CD4-positive, CD25-positive, alpha-beta regulatory T cell (primary cell): ENCODE measurements at regions not wholly inside any gene's neighbourhood (a gene's known extent, or its start where the extent isn't known, plus 50 kb on each side); places are given as distances from the start of the nearest gene placed in this dataset.
"Not testable (repeated sequence)": the region's sequence is repeated elsewhere in the genome, so short reads cannot be mapped to it uniquely, and the experiment has no call there.

Experiments
- ATAC-seq, 2 donors: fragments of 150-1000 bp; cut with Tn5 transposase; one replicate each; pipeline ENCODE4 v1.10.0; 2021; ENCODE audit warnings: low read depth in 2 of 2, moderate number of reproducible peaks in 2 of 2, moderate library complexity in 1 of 2
- DNase-seq, 3 donors: peaks; one replicate each; pipeline versions ENCODE4 v3.0.0 to v3.0.0-alpha.2; 2012 to 2022; ENCODE audit warnings: mixed read lengths in 1 of 3
- H3K27ac ChIP-seq: one replicate; pipeline ENCODE4 v1.7.0; 2013; ENCODE audit warnings: mild to moderate bottlenecking, low read length; ENCODE audit not compliant: insufficient read depth, poor library complexity, severe bottlenecking
- H3K27me3 ChIP-seq: one replicate; pipeline ENCODE4 v1.7.0; 2013; ENCODE audit warnings: low read length; ENCODE audit not compliant: control insufficient read depth, insufficient read depth
- H3K36me3 ChIP-seq: one replicate; pipeline ENCODE4 v1.7.0; 2013; ENCODE audit warnings: mild to moderate bottlenecking, low read length, moderate library complexity; ENCODE audit not compliant: control insufficient read depth, insufficient read depth
- H3K4me1 ChIP-seq: 2 replicates; pipeline ENCODE4 v1.7.0; 2013; ENCODE audit warnings: mild to moderate bottlenecking, low read length; ENCODE audit not compliant: insufficient read depth, control insufficient read depth, poor library complexity, severe bottlenecking
- H3K4me3 ChIP-seq: one replicate; pipeline ENCODE4 v1.7.0; 2013; ENCODE audit warnings: low read depth, mild to moderate bottlenecking, low read length, moderate library complexity
- H3K9me3 ChIP-seq, 2 experiments: 1 replicate in 1 of 2; 2 replicates in 1 of 2; pipeline ENCODE4 v1.7.0; 2013; ENCODE audit warnings: low read length in 2 of 2, mild to moderate bottlenecking in 1 of 2, moderate library complexity in 1 of 2; ENCODE audit not compliant: control insufficient read depth in 2 of 2
- H3K27ac Mint-ChIP-seq, 3 donors: one replicate each; pipeline ENCODE4 v1.8.0; 2020 to 2022; ENCODE audit warnings: mild to moderate bottlenecking in 3 of 3, mixed read lengths in 3 of 3, moderate library complexity in 2 of 3
- H3K27me3 Mint-ChIP-seq: one replicate; pipeline ENCODE4 v1.8.0; 2022; ENCODE audit warnings: mild to moderate bottlenecking, mixed read lengths
- H3K36me3 Mint-ChIP-seq: one replicate; pipeline ENCODE4 v1.8.0; 2020; ENCODE audit warnings: mixed read lengths
- H3K4me1 Mint-ChIP-seq, 4 donors: one replicate each; pipeline ENCODE4 v1.8.0; 2020 to 2022; ENCODE audit warnings: mixed read lengths in 4 of 4, mild to moderate bottlenecking in 1 of 4
- H3K4me3 Mint-ChIP-seq, 4 donors: one replicate each; pipeline ENCODE4 v1.8.0; 2020 to 2022; ENCODE audit warnings: mild to moderate bottlenecking in 4 of 4, mixed read lengths in 4 of 4, moderate library complexity in 3 of 4
- H3K9me3 Mint-ChIP-seq, 7 donors: one replicate each; pipeline ENCODE4 v1.8.0; 2020 to 2022; ENCODE audit warnings: mixed read lengths in 7 of 7, mild to moderate bottlenecking in 3 of 7, moderate library complexity in 2 of 7

DNA sequence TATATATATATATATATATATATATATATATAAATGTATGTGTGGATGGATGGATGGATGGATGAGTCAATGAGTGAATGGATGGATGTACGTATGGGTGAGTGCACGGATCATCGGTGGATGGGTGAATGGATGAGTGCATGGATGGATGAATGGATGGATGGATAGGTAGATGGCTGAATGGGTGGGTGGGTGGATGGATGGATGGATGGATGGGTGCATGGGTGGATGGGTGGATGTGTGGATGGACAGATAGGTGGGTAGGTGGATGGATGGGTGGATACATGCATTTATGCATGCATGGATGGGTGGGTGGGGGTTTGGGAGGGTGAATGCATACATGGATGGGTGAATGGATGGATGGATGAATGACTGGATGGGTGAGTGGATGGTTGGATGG is 138.8 kb upstream of the ZNF469 start:
- H3K27me3 ChIP-seq, H3K9me3 ChIP-seq, H3K27ac Mint-ChIP-seq, H3K4me3 Mint-ChIP-seq, ATAC-seq, H3K27me3 Mint-ChIP-seq, H3K27ac ChIP-seq, H3K36me3 ChIP-seq, H3K4me3 ChIP-seq, H3K4me1 Mint-ChIP-seq, H3K36me3 Mint-ChIP-seq, DNase-seq, H3K9me3 Mint-ChIP-seq, H3K4me1 ChIP-seq: not testable (repeated sequence)

DNA sequence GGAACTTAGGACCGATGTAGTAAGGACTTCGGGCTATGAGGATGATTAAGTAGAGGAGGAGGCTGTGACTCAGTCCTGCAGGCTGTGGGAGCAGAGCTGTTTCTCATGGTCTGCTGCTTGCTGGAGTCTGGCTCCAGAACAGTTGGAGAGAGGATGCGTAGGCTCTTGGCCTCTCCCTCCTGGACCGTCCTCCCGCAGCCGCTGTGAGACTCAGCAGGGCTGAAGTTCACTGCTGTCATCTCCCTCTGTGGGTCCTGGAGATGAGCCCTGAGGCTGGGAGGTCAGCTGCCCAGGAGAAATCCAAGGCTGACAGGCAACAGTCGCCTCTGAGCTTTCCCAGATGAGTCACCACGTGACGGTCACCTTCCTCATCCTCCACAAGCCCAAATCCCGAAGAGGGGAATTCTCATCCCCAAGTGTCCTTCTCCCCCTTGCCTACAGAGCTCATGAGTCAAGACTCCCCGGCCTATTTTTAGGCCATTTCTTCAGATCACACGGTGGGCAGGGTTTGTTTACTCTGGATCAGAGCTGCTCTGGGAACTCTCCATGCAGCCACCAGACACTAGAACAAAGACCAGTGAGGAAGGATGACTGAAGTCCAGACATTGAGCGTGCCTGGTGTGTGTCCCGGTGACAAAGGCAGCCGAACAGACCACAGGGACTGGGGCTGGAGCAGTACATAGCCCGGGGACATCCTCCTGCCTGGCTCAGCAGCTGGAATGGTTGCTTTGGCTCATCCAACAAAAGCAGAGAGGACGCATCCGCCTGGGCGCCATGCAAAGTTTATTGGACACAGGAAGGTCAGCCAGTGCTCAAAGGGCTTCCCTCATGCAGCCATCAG is 137.3 kb upstream of the ZNF469 start:
- not testable (repeated sequence) for H3K9me3 Mint-ChIP-seq, DNase-seq, H3K27ac Mint-ChIP-seq, H3K4me3 Mint-ChIP-seq, H3K27me3 Mint-ChIP-seq, H3K9me3 ChIP-seq, H3K27me3 ChIP-seq, H3K4me1 Mint-ChIP-seq, H3K27ac ChIP-seq, H3K36me3 Mint-ChIP-seq, H3K4me3 ChIP-seq, H3K36me3 ChIP-seq, H3K4me1 ChIP-seq
- peak in 1 of 2 donors; percentile 15 for ATAC-seq

DNA sequence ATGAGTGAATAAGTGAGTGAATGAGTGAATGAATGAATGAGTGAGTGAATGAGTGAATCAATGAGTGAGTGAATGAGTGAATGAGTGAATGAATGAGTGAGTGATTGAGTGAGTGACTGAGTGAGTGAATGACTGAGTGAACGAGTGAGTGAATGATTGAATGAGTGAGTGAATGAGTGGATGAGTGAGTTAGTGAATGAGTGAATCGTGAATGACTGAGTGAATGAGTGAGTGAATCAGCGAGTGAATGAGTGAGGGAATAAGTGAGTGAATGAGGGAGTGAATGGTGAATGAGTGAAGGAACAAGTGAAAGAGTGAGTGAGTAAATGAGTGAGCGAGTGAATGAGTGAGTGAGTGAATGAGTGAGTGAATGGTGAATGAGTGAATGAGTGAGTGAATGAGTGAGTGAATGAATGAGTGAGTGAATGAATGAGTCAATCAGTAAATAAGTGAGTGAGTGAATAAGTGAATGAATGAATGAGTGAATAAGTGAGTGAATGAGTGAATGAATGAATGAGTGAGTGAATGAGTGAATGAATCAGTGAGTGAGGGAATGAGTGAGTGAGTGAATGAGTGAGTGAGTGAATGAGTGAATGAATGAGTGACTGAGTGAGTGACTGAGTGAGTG is 135.7 kb upstream of the ZNF469 start:
- not testable (repeated sequence) for H3K9me3 ChIP-seq, H3K4me3 Mint-ChIP-seq, H3K27me3 ChIP-seq, DNase-seq, H3K4me1 Mint-ChIP-seq, H3K36me3 ChIP-seq, H3K9me3 Mint-ChIP-seq, H3K36me3 Mint-ChIP-seq, H3K4me1 ChIP-seq, H3K27ac Mint-ChIP-seq, H3K27me3 Mint-ChIP-seq, H3K4me3 ChIP-seq, H3K27ac ChIP-seq, ATAC-seq

DNA sequence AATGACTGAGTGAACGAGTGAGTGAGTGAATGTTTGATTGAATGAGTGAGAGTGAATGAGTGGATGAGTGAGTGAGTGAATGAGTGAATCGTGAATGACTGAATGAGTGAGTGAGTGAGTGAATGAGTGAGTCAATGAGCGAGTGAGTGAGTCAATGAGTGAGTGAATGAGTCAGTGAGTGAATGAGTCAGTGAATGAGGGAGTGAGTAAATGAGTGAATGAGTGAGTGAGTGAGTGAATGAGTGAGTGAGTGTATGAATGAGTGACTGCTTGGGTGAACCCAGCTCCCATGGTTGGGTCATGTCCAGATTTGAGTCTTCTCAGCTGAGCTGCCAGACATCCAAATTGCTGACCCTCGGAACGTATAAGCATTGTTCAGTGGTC is 135.2 kb upstream of the ZNF469 start:
- H3K36me3 Mint-ChIP-seq, H3K9me3 Mint-ChIP-seq, H3K4me1 ChIP-seq, H3K4me1 Mint-ChIP-seq, H3K4me3 ChIP-seq, H3K27me3 Mint-ChIP-seq, H3K36me3 ChIP-seq, H3K4me3 Mint-ChIP-seq, H3K9me3 ChIP-seq, H3K27ac Mint-ChIP-seq, DNase-seq, H3K27ac ChIP-seq, H3K27me3 ChIP-seq: not testable (repeated sequence)
- peak in 1 of 2 donors; percentile 17 for ATAC-seq

DNA sequence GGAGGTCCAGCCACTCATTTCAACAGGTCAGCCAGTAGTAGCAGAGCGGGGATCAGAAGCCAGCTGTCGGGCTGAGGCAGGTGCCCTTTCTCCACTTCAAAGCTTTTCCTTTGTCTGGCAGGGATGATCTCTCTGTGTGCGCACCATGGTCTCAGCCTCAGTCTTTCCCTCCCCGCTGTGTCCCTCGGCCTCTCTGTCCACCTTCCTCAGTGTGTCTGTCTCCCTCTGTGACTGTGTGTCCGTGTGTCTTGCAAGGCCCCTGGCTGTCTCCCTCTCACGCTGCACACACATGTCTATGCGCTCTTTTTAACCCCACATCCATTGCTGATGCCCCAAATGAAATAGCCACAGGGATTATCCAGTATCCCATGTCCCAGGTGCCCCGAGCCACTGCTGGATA is 134.0 kb upstream of the ZNF469 start:
- not testable (repeated sequence) for H3K4me1 Mint-ChIP-seq, H3K9me3 Mint-ChIP-seq, H3K36me3 Mint-ChIP-seq, ATAC-seq, H3K27me3 ChIP-seq, H3K4me3 ChIP-seq, H3K27ac ChIP-seq, H3K4me3 Mint-ChIP-seq, H3K27ac Mint-ChIP-seq, H3K9me3 ChIP-seq, H3K4me1 ChIP-seq, H3K27me3 Mint-ChIP-seq, H3K36me3 ChIP-seq, DNase-seq

DNA sequence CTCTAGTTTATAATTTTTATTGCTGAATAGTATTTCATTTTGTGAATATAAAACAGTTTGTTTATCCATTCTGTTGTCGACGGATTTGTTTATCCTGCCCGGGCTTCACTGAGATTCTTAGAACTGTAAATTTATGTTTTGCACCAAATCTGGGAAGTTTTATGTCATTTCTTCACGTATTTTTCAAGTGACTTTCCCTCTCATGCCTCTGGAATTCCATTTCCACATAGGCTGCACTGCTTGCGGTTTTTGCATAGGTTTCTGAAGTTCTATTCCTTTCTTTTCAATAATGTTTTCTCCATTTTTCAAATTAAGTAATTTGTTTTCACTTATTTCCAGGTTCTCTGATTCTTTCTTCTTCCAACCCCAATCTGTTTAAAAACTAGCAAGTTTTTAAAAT is 132.4 kb upstream of the ZNF469 start:
- H3K4me3 ChIP-seq, H3K36me3 Mint-ChIP-seq, H3K27me3 ChIP-seq, H3K4me3 Mint-ChIP-seq, H3K4me1 ChIP-seq, H3K9me3 ChIP-seq, ATAC-seq, H3K36me3 ChIP-seq, H3K4me1 Mint-ChIP-seq, H3K9me3 Mint-ChIP-seq, H3K27ac Mint-ChIP-seq, H3K27me3 Mint-ChIP-seq, H3K27ac ChIP-seq, DNase-seq: not testable (repeated sequence)

DNA sequence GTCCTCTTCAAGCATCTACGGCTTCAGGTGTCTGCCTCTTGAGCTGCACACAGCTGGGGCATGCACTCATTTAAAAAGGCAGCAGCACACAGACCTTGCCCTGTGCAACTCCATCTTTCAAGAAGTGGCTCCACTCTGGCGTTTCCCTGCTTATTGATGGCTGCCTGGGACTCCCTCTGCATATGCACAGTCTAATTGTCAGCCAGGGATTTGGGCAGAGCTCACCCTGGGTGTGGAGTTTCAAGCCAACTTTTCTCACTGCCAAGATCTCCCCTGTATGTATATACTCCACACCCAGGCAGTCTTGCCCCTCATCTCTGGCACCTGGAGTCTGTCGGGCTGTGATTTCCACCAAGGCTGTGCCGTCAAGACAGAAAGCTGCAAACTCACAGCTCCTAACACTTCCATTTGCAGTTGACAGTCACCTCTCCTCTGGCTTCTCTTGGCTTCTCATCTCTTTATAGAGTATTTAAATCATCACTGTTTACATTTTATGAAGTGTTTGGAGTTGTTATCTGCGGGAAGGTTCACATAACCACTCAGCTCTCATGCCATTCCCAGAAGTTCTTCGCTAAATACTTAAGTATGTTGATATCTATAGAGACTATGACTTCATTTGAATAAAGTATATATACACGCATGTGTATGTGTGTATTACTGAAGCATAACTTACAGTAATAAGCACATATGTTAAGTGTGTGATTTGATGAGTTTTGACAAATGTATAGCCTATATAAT is 130.5 kb upstream of the ZNF469 start:
- H3K9me3 ChIP-seq, ATAC-seq, H3K9me3 Mint-ChIP-seq, DNase-seq, H3K4me1 Mint-ChIP-seq, H3K27ac Mint-ChIP-seq, H3K27me3 ChIP-seq, H3K4me1 ChIP-seq, H3K36me3 ChIP-seq, H3K4me3 ChIP-seq, H3K36me3 Mint-ChIP-seq, H3K27ac ChIP-seq, H3K4me3 Mint-ChIP-seq, H3K27me3 Mint-ChIP-seq: not testable (repeated sequence)

DNA sequence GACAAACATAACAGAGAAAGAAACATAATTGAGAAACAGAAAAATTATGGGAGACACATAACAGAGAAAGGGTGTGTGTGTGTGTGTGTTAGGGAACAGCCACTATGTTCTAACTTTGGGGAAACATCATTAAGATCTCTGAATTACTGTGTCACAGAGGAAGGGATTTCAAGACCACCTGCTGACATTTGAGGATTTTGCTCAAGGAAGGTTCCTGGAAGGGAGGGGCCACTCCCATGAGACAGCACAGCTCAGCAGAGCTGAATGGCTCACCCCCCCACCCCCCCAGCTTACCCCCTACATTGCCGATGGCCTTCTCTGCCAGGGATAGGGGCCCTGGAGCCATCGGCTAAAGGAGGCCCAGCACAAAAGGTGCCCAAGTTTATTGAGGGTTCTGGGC is 124.6 kb upstream of the ZNF469 start:
- H3K4me3 Mint-ChIP-seq, H3K27me3 ChIP-seq, H3K27ac Mint-ChIP-seq, H3K4me1 Mint-ChIP-seq, ATAC-seq, H3K9me3 Mint-ChIP-seq, H3K4me1 ChIP-seq, H3K36me3 ChIP-seq, H3K36me3 Mint-ChIP-seq, DNase-seq, H3K9me3 ChIP-seq, H3K27ac ChIP-seq, H3K4me3 ChIP-seq: not testable (repeated sequence)
- H3K27me3 Mint-ChIP-seq = peaks cover 17% of the 10 kb centered on the region
